NCI-H1105 treated with DMSO at 0.1 percent for 48 hours (cell line): ENCODE measurements at regions not wholly inside any gene's neighbourhood (a gene's known extent, or its start where the extent isn't known, plus 50 kb on each side); places are given as distances from the start of the nearest gene placed in this dataset.
"Not testable (repeated sequence)": the region's sequence is repeated elsewhere in the genome, so short reads cannot be mapped to it uniquely, and the experiment has no call there.

ENCODE experiments used
- DNase-seq: peaks from one replicate; lab custom pipeline; 2025; lab: John Stamatoyannopoulos, UW

- no peak for DNase-seq
These were observed 271.4 kb upstream of the GRM3 start for GRCh38 chr7:86372262-86372661.

- no peak for DNase-seq
These were observed 276.8 kb upstream of the GRM3 start for GRCh38 chr7:86366946-86367345.

GRCh38 chr7:86340407-86340806 is 303.3 kb upstream of the GRM3 start:
- not testable (repeated sequence) for DNase-seq

GRCh38 chr7:86339051-86339450 is 304.7 kb upstream of the GRM3 start:
- DNase-seq: no peak

- DNase-seq: no peak
These were observed 314.8 kb upstream of the GRM3 start for GRCh38 chr7:86328801-86329433.

GRCh38 chr7:86326847-86327246 is 316.9 kb upstream of the GRM3 start:
- DNase-seq: no peak

GRCh38 chr7:86320889-86321288 is 322.8 kb upstream of the GRM3 start:
- DNase-seq: no peak

GRCh38 chr7:86320341-86320740 is 323.4 kb upstream of the GRM3 start:
- DNase-seq: no peak

- DNase-seq: no peak
These were observed 329.9 kb upstream of the GRM3 start for GRCh38 chr7:86313842-86314241.

- no peak for DNase-seq
These were observed 342.4 kb upstream of the GRM3 start for GRCh38 chr7:86301301-86301700.

- no peak for DNase-seq
These were observed 348.2 kb upstream of the GRM3 start for GRCh38 chr7:86295526-86295925.

GRCh38 chr7:86282014-86282682 is 361.6 kb upstream of the GRM3 start:
- DNase-seq: no peak

GRCh38 chr7:86280150-86280549 is 363.6 kb upstream of the GRM3 start:
- DNase-seq: no peak

- DNase-seq: no peak
These were observed 380.9 kb upstream of the GRM3 start for GRCh38 chr7:86262781-86263180.

GRCh38 chr7:86257894-86258293 is 385.8 kb upstream of the GRM3 start:
- DNase-seq: no peak

- DNase-seq: no peak
These were observed 391.3 kb upstream of the GRM3 start for GRCh38 chr7:86252406-86252805.

- no peak for DNase-seq
These were observed 394.7 kb upstream of the GRM3 start for GRCh38 chr7:86248977-86249376.

GRCh38 chr7:86243171-86243570 is 400.5 kb upstream of the GRM3 start:
- no peak for DNase-seq

- DNase-seq: no peak
These were observed 417.5 kb upstream of the GRM3 start for GRCh38 chr7:86226191-86226590.

GRCh38 chr7:86222806-86223205 is 420.9 kb upstream of the GRM3 start:
- DNase-seq: no peak

- no peak for DNase-seq
These were observed 429.0 kb upstream of the GRM3 start for GRCh38 chr7:86214734-86215133.

- DNase-seq: no peak
These were observed 430.7 kb upstream of the GRM3 start for GRCh38 chr7:86212976-86213375.

GRCh38 chr7:86209036-86209435 is 434.7 kb upstream of the GRM3 start:
- no peak for DNase-seq

- DNase-seq: no peak
These were observed 436.0 kb upstream of the GRM3 start for GRCh38 chr7:86207740-86208139.
